ENCODE measurements at regions not wholly inside any gene's neighbourhood (a gene's known extent, or its start where the extent isn't known, plus 50 kb on each side); places are given as distances from the start of the nearest gene placed in this dataset.

DNA sequence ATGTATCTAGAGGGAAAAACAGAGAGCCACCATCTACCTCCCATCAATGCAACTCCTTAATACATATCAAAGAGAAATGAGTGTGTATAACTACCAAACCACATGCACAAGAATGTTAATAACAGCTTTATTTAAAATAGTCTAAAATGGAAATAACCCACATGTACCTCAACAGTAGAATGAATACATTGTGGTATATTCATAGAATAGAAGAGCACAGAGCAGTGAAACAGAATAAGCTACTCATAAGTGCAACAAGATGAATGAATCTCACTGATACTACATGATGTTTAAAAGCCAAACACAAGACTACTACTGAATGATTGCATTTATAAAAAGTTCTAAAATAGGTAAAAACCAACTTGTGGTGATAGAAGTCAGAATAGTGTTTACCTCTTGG lies 232.5 kb downstream of the BTG1 start:
- TF ChIP-seq, protein P1, sequence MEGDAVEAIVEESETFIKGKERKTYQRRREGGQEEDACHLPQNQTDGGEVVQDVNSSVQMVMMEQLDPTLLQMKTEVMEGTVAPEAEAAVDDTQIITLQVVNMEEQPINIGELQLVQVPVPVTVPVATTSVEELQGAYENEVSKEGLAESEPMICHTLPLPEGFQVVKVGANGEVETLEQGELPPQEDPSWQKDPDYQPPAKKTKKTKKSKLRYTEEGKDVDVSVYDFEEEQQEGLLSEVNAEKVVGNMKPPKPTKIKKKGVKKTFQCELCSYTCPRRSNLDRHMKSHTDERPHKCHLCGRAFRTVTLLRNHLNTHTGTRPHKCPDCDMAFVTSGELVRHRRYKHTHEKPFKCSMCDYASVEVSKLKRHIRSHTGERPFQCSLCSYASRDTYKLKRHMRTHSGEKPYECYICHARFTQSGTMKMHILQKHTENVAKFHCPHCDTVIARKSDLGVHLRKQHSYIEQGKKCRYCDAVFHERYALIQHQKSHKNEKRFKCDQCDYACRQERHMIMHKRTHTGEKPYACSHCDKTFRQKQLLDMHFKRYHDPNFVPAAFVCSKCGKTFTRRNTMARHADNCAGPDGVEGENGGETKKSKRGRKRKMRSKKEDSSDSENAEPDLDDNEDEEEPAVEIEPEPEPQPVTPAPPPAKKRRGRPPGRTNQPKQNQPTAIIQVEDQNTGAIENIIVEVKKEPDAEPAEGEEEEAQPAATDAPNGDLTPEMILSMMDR (IDR thresholded peaks at IDR 0.05; ENCODE audit: borderline replicate concordance, extremely low read depth, low read length, poor library complexity, severe bottlenecking): no peak
- TF ChIP-seq EZH2 (IDR thresholded peaks at IDR 0.05; ENCODE audit: borderline replicate concordance, low read depth, low read length, severe bottlenecking): no peak
